ENCODE measurements at regions not wholly inside any gene's neighbourhood (a gene's known extent, or its start where the extent isn't known, plus 50 kb on each side); places are given as distances from the start of the nearest gene placed in this dataset.

GRCh38 chr17:71658996-71659395 is 461.8 kb upstream of the SOX9 start:
- DNase-seq (ENCODE audit: extremely low spot score): no peak
- Histone ChIP-seq H3K27ac (ENCODE audit: low read depth) (no peak overlapping the region), H3K4me3 (ENCODE audit: low read depth, low read length) (no peak overlapping the region), H3K4me1 (ENCODE audit: insufficient read depth) (no peaks in the 10 kb centered on the region), H3K36me3 (ENCODE audit: insufficient read depth) (no peaks in the 10 kb centered on the region)
- WGBS: 85% methylated on average over 9 of the region's 9 CpGs

- H3K36me3 ChIP-seq (ENCODE audit: insufficient read depth): no peaks in the 10 kb centered on the region
- no peaks in the 10 kb centered on the region for H3K4me1 ChIP-seq (ENCODE audit: insufficient read depth)
Measured at GRCh38 chr17:71664861-71665260, 456.0 kb upstream of the SOX9 start.

GRCh38 chr17:71666047-71666446 is 454.8 kb upstream of the SOX9 start:
- WGBS: 79% methylated on average over 2 of the region's 2 CpGs
- Histone ChIP-seq H3K4me3 (ENCODE audit: low read depth, low read length) (no peak overlapping the region), H3K36me3 (ENCODE audit: insufficient read depth) (no peaks in the 10 kb centered on the region), H3K4me1 (ENCODE audit: insufficient read depth) (no peaks in the 10 kb centered on the region), H3K27ac (ENCODE audit: low read depth) (no peak overlapping the region)
- DNase-seq (ENCODE audit: extremely low spot score): no peak

More at GRCh38 chr17:71664861-71665260, 456.0 kb upstream of the SOX9 start:
- Histone ChIP-seq H3K27ac (ENCODE audit: low read depth) (no peak overlapping the region), H3K4me3 (ENCODE audit: low read depth, low read length) (no peak overlapping the region)
- DNase-seq (ENCODE audit: extremely low spot score): no peak

GRCh38 chr17:71667661-71668060 is 453.2 kb upstream of the SOX9 start:
- WGBS: 86% methylated on average over 1 of the region's 1 CpG
- Histone ChIP-seq H3K36me3 (ENCODE audit: insufficient read depth) (no peaks in the 10 kb centered on the region), H3K4me1 (ENCODE audit: insufficient read depth) (no peaks in the 10 kb centered on the region), H3K4me3 (ENCODE audit: low read depth, low read length) (no peak overlapping the region), H3K27ac (ENCODE audit: low read depth) (no peak overlapping the region)
- no peak for DNase-seq (ENCODE audit: extremely low spot score)

GRCh38 chr17:71668807-71669206 is 452.0 kb upstream of the SOX9 start:
- no peak overlapping the region for H3K27ac ChIP-seq (ENCODE audit: low read depth)
- 33% methylated on average over 2 of the region's 2 CpGs for WGBS
- H3K4me3 ChIP-seq (ENCODE audit: low read depth, low read length): no peak overlapping the region
- no peaks in the 10 kb centered on the region for H3K4me1 ChIP-seq (ENCODE audit: insufficient read depth)
- DNase-seq (ENCODE audit: extremely low spot score): no peak
- H3K36me3 ChIP-seq (ENCODE audit: insufficient read depth): no peaks in the 10 kb centered on the region

- DNase-seq (ENCODE audit: extremely low spot score): no peak
- Histone ChIP-seq H3K4me3 (ENCODE audit: low read depth, low read length) (no peak overlapping the region), H3K36me3 (ENCODE audit: insufficient read depth) (no peaks in the 10 kb centered on the region), H3K4me1 (ENCODE audit: insufficient read depth) (no peaks in the 10 kb centered on the region), H3K27ac (ENCODE audit: low read depth) (no peak overlapping the region)
- 45% methylated on average over 4 of the region's 4 CpGs for WGBS
Measured at GRCh38 chr17:71677439-71677838, 443.4 kb upstream of the SOX9 start.

DNA sequence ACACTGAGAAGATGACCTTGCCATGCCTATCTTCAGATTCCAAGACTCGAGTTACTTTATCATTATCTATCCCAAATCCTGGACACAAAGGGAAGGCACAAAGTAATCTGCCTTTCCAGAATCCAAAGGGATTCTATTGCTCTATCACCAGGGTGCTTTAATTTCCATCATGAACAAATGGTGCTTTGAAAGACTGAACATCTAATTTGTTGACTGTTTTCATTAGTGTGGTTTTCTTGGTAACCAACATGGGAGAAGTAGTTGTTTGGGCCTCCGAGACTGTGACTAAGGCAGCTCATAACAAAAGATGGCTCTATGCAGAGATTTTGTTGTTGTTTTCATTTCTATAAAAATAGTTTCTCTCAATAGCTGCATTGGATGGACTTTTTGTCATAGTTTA is 441.0 kb upstream of the SOX9 start:
- 72% methylated on average over 2 of the region's 2 CpGs for WGBS
- Histone ChIP-seq H3K36me3 (ENCODE audit: insufficient read depth) (no peaks in the 10 kb centered on the region), H3K4me1 (ENCODE audit: insufficient read depth) (no peaks in the 10 kb centered on the region), H3K4me3 (ENCODE audit: low read depth, low read length) (no peak overlapping the region), H3K27ac (ENCODE audit: low read depth) (no peak overlapping the region)
- no peak for DNase-seq (ENCODE audit: extremely low spot score)

DNA sequence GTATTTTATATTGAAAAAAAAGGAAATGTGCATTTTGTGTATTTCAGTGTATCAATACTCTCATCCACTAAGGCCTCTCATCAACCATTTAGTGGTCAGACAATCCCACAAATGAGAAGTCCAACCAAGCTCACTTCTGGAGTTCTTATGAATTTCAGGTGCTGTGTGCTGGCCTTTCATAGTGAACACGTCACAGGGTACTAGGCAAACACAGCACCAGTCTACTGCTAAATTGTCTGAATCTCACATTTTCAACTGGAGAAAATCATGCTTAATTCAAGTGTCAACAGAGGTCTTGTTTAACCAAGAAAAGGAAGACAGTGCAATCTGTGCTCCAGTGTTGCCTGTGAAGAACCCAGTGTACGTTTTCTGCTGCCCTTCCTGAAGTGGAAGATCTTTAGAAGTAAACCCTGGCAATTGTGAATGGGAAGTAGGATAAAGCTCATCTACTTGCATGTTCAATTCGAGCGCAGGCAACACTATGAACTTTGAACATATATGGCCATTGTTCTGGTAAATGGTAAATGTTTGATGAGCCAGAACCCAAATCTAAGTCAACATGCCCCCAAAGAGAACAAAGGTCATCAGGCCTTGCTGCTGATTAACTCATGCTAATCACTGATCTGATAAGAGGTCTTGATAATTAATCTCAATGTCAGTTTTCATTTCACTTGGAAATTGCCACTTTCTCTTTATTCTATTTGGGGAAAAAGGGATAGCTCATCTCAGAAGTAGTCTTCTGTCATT is 439.2 kb upstream of the SOX9 start:
- H3K4me3 ChIP-seq (ENCODE audit: low read depth, low read length): no peak overlapping the region
- WGBS: 76% methylated on average over 4 of the region's 4 CpGs
- no peaks in the 10 kb centered on the region for H3K36me3 ChIP-seq (ENCODE audit: insufficient read depth)
- H3K4me1 ChIP-seq (ENCODE audit: insufficient read depth): no peaks in the 10 kb centered on the region
- no peak overlapping the region for H3K27ac ChIP-seq (ENCODE audit: low read depth)
- DNase-seq (ENCODE audit: extremely low spot score): no peak

- Histone ChIP-seq H3K27ac (ENCODE audit: low read depth) (no peak overlapping the region), H3K4me3 (ENCODE audit: low read depth, low read length) (no peak overlapping the region), H3K4me1 (ENCODE audit: insufficient read depth) (no peaks in the 10 kb centered on the region), H3K36me3 (ENCODE audit: insufficient read depth) (no peaks in the 10 kb centered on the region)
- no peak for DNase-seq (ENCODE audit: extremely low spot score)
- 89% methylated on average over 1 of the region's 1 CpG for WGBS
Measured at GRCh38 chr17:71682174-71682494, 438.7 kb upstream of the SOX9 start.

DNA sequence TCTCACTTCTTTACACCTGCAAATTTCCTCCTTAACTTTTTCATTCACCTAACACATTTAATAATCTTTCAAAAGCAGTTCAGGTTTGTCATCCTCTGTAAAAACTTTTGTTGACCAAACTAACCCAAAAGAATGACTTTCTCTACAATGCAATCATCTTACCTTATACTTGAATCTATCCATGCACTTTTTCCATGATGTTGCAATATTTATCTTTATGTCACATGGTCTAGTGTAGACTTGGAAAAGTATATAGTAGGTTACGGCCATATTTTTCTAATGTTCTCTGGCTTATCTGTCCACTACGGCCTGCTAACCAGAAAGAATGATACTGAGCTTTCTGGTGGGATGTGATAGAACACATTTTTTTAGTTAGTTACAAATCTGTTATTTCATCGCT is 431.0 kb upstream of the SOX9 start:
- no peak for DNase-seq (ENCODE audit: extremely low spot score)
- H3K27ac ChIP-seq (ENCODE audit: low read depth): no peak overlapping the region
- H3K4me1 ChIP-seq (ENCODE audit: insufficient read depth): no peaks in the 10 kb centered on the region
- H3K36me3 ChIP-seq (ENCODE audit: insufficient read depth): no peaks in the 10 kb centered on the region
- WGBS: 84% methylated on average over 3 of the region's 3 CpGs
- H3K4me3 ChIP-seq (ENCODE audit: low read depth, low read length): no peak overlapping the region

GRCh38 chr17:71699907-71700306 is 420.9 kb upstream of the SOX9 start:
- Histone ChIP-seq H3K4me3 (ENCODE audit: low read depth, low read length) (no peak overlapping the region), H3K36me3 (ENCODE audit: insufficient read depth) (no peaks in the 10 kb centered on the region), H3K27ac (ENCODE audit: low read depth) (no peak overlapping the region), H3K4me1 (ENCODE audit: insufficient read depth) (no peaks in the 10 kb centered on the region)
- DNase-seq (ENCODE audit: extremely low spot score): no peak

DNA sequence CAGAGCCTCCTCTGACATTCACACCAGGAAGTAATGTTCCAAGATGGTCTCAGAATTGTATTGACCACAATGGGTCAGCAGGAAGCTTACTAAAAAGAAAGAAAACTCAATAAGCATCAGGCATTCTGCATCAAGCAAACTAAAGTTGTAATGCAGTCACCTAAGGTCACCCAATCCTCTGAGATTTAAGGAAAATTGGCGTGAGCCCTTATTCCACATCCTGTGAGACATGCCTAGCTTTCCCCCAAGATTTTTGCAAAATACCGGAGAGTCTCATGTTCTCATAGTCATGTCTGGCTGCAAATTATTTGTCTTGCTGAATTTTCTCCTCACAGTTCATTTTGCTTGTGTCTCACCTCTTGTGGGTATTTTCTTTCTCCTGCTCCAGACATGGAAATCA is 417.1 kb upstream of the SOX9 start:
- Histone ChIP-seq H3K4me3 (ENCODE audit: low read depth, low read length) (no peak overlapping the region), H3K4me1 (ENCODE audit: insufficient read depth) (no peaks in the 10 kb centered on the region), H3K27ac (ENCODE audit: low read depth) (no peak overlapping the region), H3K36me3 (ENCODE audit: insufficient read depth) (no peaks in the 10 kb centered on the region)
- DNase-seq (ENCODE audit: extremely low spot score): no peak
- 81% methylated on average over 2 of the region's 2 CpGs for WGBS

DNA sequence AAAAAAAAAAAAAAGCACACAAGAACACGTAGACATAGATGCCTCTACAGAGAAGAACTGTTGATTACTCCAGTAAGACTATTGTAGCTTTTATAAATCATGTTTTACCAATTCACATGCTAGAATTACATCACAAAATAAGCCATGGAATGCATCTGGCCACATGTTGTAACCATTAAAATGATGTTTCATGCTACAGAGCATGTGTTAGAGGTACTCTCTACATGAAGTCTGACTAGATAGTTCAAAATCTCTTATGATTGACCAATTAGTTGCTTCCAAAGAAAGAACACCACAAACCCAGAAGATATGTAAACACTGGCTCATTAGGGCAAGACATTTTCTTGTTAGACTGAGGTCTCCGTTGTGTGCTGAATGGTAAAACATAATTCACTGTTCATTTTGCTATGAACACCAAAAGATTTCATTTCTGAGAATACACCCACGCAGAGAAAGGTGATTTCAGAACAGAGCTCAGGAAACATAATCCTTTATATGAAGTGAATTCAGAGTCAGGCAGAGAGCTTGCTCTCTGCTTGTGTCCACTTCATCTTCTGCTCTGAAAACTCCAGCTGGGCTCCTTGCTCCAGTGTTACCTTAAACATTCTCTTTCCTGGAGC is 411.4 kb upstream of the SOX9 start:
- 67% methylated on average over 3 of the region's 3 CpGs for WGBS
- Histone ChIP-seq H3K4me3 (ENCODE audit: low read depth, low read length) (no peak overlapping the region), H3K27ac (ENCODE audit: low read depth) (no peak overlapping the region), H3K4me1 (ENCODE audit: insufficient read depth) (no peaks in the 10 kb centered on the region), H3K36me3 (ENCODE audit: insufficient read depth) (no peaks in the 10 kb centered on the region)
- DNase-seq (ENCODE audit: extremely low spot score): no peak

GRCh38 chr17:71709946-71710345 is 410.9 kb upstream of the SOX9 start:
- 50% methylated on average over 4 of the region's 4 CpGs for WGBS
- H3K36me3 ChIP-seq (ENCODE audit: insufficient read depth): no peaks in the 10 kb centered on the region
- no peaks in the 10 kb centered on the region for H3K4me1 ChIP-seq (ENCODE audit: insufficient read depth)
- no peak for DNase-seq (ENCODE audit: extremely low spot score)
- H3K4me3 ChIP-seq (ENCODE audit: low read depth, low read length): no peak overlapping the region
- H3K27ac ChIP-seq (ENCODE audit: low read depth): no peak overlapping the region

GRCh38 chr17:71710816-71711215 is 410.0 kb upstream of the SOX9 start:
- Histone ChIP-seq H3K4me1 (ENCODE audit: insufficient read depth) (no peaks in the 10 kb centered on the region), H3K36me3 (ENCODE audit: insufficient read depth) (no peaks in the 10 kb centered on the region), H3K4me3 (ENCODE audit: low read depth, low read length) (no peak overlapping the region), H3K27ac (ENCODE audit: low read depth) (no peak overlapping the region)
- DNase-seq (ENCODE audit: extremely low spot score): no peak
- WGBS: 65% methylated on average over 1 of the region's 1 CpG

All from urinary bladder (tissue), 3 donors.